AG04450 (cell line): ENCODE measurements at regions not wholly inside any gene's neighbourhood (a gene's known extent, or its start where the extent isn't known, plus 50 kb on each side); places are given as distances from the start of the nearest gene placed in this dataset.

ENCODE experiments used
- CTCF ChIA-PET: fragments of 300-600, 350-600 bp; formaldehyde crosslinking; extraction: SDS; loops from one replicate; lab custom pipeline; 2022; ENCODE audit warnings: antibody characterized with exemption, inconsistent platforms; lab: Charles Lee
- POLR2A ChIA-PET: fragments of 350-600 bp; formaldehyde crosslinking; extraction: SDS; loops from one replicate; lab custom pipeline; 2021; ENCODE audit warnings: antibody characterized with exemption, inconsistent platforms; lab: Yijun Ruan, JAX
- DNase-seq: peaks from one replicate; pipeline ENCODE4 v3.0.0-alpha.2; 2011; ENCODE audit warnings: low read depth, low spot score
- H3K27ac ChIP-seq: one replicate; pipeline ENCODE4 v1.5.1; 2012; ENCODE audit warnings: low read depth, low read length, control low read depth
- H3K27me3 ChIP-seq: one replicate; pipeline ENCODE4 v1.6.0; 2012; ENCODE audit warnings: low read length; ENCODE audit not compliant: control insufficient read depth, insufficient read depth
- H3K4me3 ChIP-seq: 2 replicates; pipeline ENCODE4 v1.5.1; 2011; ENCODE audit warnings: mild to moderate bottlenecking, low read depth, low read length, control low read depth
- H3K9me3 ChIP-seq: 2 replicates; pipeline ENCODE4 v1.5.1; 2012; ENCODE audit warnings: low read length; ENCODE audit not compliant: control insufficient read depth, insufficient read depth
- CTCF ChIP-seq: IDR thresholded peaks from 2 replicates; pipeline ENCODE4 v1.5.1; 2011; ENCODE audit warnings: low read depth, low read length, control low read depth, inconsistent platforms

GRCh38 chr5:5645198-5645597 is 222.7 kb downstream of the ICE1 start:
- ChIA-PET CTCF (no interaction called here), POLR2A (no interaction called here)
- Histone ChIP-seq H3K9me3 (peaks cover 30% of the 10 kb centered on the region), H3K27ac (no peak overlapping the region), H3K27me3 (no peaks in the 10 kb centered on the region), H3K4me3 (no peak overlapping the region)
- DNase-seq, result no peak
- no peak for TF ChIP-seq CTCF

DNA sequence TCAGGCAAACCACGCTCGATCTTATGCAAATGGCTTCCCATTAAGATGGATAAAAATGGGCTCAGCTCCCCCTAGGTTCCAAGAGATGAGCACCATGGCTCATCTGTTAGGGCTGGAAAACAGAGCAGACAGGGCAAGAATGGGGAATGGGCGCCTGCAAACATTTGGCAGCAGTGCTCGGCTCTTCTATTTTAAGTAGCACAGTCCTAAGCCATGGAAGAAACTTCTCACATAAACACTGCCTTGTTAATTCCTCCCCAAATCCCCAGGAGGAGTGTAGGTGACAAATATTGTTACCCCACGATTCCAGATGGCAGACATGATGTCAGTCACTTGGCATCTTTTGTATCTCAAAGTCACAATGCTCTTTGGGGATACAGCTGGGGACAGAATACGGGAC is 221.8 kb downstream of the ICE1 start:
- Histone ChIP-seq H3K9me3 (peaks cover 25% of the 10 kb centered on the region), H3K27me3 (no peaks in the 10 kb centered on the region), H3K27ac (no peak overlapping the region), H3K4me3 (no peak overlapping the region)
- ChIA-PET CTCF (no interaction called here), POLR2A (no interaction called here)
- DNase-seq, result no peak
- no peak for TF ChIP-seq CTCF

DNA sequence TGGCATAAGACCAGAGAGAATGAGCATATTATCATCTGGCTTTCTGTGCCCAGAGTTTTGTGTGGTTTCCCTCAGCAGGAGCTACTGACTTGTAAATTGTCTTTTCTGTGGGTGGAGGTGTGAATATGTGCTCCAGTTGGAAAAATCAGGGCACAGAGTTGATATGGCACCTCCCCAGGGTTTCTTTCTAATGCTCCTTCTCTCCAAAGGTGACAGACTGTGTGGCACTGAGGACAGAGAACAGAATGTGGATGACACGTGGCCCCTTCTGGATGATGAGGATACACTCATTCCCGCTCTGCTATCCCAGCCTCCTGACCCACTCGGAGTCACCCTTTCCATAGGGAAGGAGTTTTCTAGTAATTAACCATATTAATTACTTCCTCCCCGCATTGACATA is 221.0 kb downstream of the ICE1 start:
- TF ChIP-seq CTCF, result no peak
- ChIA-PET CTCF (no interaction called here), POLR2A (no interaction called here)
- Histone ChIP-seq H3K27me3 (no peaks in the 10 kb centered on the region), H3K4me3 (no peak overlapping the region), H3K27ac (no peak overlapping the region), H3K9me3 (peaks cover 23% of the 10 kb centered on the region)
- DNase-seq, result no peak

GRCh38 chr5:5638211-5638610 is 215.7 kb downstream of the ICE1 start:
- H3K27ac ChIP-seq, result no peak overlapping the region

DNA sequence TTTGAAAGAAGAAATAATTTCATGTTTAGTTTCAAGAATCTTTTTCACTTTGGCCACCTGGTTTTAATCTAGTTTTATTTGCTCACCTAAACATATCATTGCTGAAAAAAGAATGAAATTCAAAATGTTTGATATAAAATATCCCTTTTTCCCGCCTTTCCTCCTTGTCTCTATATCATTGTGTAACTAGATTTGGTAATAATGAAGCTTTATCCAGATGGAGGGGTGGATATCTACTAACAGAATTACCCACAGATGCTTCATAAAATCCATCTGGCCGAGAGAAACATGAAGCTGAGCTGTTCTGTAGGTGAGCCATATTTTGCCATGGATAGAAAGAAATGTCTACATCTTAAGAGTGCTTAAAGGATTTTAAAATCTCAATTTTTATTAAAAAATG is 214.7 kb downstream of the ICE1 start:
- POLR2A ChIA-PET, result no interaction called here
- H3K27me3 ChIP-seq, result no peaks in the 10 kb centered on the region
- H3K4me3 ChIP-seq, result no peak overlapping the region
- CTCF ChIA-PET, result no interaction called here
- TF ChIP-seq CTCF, result no peak
- peaks cover 14% of the 10 kb centered on the region; the same call in 1 of the 2 replicates for H3K9me3 ChIP-seq
- no peak overlapping the region for H3K27ac ChIP-seq
- no peak for DNase-seq

More at GRCh38 chr5:5638211-5638610, 215.7 kb downstream of the ICE1 start:
- ChIA-PET POLR2A (no interaction called here), CTCF (no interaction called here)
- TF ChIP-seq CTCF, result no peak
- Histone ChIP-seq H3K9me3 (peaks cover 11% of the 10 kb centered on the region; the same call in 1 of the 2 replicates), H3K4me3 (no peak overlapping the region), H3K27me3 (no peaks in the 10 kb centered on the region)
- no peak for DNase-seq
